HG02981 (cell line): ENCODE measurements at regions not wholly inside any gene's neighbourhood (a gene's known extent, or its start where the extent isn't known, plus 50 kb on each side); places are given as distances from the start of the nearest gene placed in this dataset.
A peak's percentile ranks its signal among the peaks of the same experiment; 100 is the strongest.
"Not testable (repeated sequence)": the region's sequence is repeated elsewhere in the genome, so short reads cannot be mapped to it uniquely, and the experiment has no call there.

Source experiments
- ATAC-seq: cut with Tn5 transposase; IDR thresholded peaks from one replicate; pipeline ENCODE4 v1.9.1; 2021; ENCODE audit warnings: mild to moderate bottlenecking, moderate library complexity; ENCODE audit not compliant: unreplicated experiment

DNA sequence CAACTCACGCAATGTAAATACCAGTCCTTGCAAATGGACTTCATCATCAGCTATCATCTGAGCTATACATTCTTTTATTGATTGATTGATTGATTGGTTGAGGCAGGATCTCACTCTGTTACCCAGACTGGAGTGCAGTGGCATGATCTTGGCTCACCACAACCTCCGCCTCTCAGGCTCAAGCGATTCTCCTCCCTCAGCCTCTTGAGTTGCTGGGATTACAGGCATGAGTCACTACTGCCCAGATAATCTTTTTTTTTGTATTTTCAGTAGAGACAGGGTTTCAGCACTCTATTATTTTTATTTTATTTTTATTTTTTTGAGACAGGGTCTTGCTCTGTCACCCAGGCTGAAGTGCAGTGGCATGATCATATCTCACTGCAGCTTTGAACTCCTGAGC is 369.5 kb downstream of the MAT2B start:
- not testable (repeated sequence) for ATAC-seq

DNA sequence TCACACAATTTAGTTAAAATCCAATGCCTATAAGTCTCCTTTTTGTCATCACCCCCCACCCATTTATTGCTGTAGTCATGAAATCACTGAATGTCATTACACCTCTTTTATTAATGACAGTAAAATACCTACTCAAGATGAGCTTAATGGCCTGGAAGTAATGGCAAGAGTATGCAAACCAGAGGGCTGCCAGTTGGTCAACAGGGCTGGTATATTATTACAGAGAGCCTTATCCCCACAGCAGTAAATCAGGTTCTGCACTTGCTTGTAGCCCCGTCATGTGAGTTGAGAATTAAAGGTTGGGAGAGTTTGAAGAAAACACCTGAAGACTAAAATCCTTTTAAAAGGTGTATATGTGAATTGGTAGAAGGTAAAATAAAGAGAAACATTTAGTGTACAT is 372.4 kb downstream of the MAT2B start:
- ATAC-seq, result no peak

DNA sequence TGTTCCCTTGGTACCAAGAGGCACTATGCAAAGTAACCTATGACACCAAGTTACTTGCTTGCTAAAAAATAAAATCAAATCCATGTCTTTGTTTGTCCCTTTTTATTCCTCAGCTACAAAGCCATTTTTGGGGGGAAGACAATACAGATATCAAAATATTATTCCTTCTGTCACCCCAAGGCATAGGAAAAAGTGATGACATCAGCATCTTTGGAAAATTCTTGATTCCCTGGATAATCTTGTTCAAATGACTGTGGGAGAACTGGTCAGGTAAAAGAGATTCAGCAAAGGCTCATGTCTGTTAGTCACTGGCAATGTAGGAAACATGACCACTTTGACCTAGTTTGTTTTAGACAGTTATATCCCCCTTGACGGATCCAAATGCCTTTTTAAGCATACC is 373.1 kb downstream of the MAT2B start:
- ATAC-seq, result no peak

DNA sequence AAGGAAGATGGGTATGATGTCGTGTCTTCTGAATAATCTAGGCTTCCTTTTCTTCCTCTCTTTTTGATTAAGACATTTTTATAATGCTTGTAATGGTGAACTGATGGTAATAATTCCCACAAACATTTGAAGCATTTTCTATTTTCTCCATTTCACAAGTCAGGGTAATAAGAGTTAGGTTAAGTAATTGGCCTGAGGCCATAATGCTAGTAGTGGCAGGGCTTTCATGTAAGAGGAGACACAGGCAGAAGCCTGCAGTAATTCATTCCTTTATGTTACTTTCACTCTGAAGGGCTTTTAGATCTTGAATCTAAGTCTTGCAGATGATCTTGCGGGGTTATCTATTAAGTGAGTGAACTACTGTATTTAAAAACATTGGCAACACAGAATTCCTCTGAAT is 374.9 kb downstream of the MAT2B start:
- ATAC-seq, result no peak

DNA sequence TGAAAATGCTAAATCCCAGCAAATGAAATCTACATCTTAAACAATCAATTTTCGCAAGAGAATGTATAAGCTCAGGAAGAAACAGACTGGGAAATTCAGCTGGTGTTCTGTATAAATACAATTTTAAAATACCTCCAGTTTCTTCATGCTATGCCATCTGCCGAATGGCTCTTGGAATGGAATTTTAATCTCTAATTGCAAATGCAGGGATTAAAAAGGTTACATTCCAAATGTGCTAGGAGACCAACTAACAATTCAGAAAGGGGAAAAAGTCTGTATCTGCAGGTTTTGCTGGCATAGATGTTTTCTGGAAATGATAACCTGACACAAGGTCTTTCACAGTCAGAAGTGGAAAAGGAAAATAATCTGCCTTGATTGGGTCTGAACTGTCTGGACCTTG is 379.7 kb downstream of the MAT2B start:
- no peak for ATAC-seq

DNA sequence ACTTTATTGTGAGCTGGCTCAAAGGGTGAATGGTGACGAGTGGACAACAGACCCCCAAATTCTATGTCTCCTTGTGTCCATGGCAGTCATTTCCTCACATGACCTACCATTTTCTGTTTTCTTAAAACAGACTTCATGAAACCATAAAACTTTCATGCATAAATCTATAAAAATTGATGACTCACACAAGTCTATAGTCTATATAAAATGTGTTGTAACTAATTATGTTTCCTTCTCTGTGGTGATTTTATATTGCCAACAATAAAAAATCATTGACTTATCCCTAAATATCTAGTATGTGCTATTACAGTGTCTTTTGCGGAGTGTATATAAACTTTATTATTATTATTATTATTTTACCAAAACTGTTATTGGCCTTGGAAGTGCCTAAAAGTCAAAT is 382.4 kb downstream of the MAT2B start:
- no peak for ATAC-seq

DNA sequence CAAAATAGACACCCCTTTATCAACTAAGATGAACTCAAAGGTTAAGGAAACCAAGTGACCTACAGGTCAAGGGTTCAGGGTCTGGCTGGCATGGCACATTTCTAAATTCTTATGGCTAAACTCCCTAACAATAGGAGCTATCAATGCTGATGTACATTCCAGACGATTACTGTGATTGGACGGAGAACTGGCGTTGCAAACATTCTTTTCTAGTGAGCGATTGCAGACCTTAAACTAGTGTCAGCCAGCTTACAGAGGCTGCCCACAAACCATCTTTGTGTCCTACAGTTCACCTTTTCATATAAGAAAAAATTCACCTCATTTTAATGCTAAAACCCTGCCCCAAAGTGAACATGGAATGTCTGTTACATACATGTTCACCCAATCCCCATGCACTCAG is 382.9 kb downstream of the MAT2B start:
- no peak for ATAC-seq

DNA sequence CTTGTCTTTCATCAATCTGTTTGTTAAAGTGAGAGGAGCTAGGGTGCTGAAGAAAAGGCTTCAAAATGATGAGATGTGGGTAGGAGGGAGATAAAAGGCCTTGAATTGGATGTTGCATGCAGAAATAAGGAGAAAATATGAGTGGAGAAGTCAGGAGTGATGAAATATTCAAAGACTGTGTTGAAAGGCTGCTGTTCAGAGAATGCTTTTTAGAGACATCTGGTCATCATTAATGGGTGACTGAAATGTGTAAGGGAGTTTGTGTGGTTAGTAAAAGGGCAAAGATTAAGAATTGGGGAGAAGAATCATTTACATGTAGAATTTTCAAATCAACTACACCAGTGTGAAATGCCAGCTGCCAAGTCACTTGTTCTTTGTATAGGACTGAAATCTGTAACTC is 383.9 kb downstream of the MAT2B start:
- ATAC-seq, result no peak

DNA sequence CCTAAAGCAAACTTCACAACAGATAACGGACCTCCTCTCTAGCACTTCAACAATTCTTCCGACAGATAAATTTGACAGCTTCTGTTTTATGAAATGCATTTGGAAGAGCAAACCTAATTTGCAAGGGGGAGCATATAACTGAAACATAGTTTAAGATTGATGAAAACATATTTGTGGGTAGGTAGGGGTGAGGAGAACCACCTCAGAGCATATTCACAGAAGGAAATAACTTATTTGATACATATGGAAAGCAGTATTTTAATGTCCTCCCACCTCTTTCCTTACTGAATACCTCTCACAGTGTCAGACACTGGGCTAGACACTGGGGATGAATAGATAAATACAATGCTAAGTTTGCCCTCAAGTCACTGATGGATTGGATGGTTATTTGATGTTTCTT is 384.8 kb downstream of the MAT2B start:
- ATAC-seq, result no peak

DNA sequence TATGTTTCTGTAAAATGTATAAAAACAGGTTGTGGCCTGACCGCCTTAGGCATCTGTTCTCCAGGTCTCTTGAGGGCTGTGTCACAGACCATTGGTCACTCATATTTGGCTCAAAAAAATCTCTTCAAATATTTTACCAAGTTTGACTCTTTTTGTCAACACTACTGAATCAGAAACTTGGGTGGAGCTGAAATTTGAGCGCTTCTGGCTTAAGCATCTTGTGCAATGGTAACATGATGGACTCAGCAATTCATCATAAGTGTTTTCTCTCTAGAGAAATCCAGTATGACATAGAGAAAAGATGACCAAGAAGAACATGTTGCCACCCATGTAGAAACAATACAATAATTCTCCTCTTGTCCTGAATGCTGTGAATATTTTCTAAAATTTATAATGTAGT is 387.9 kb downstream of the MAT2B start:
- ATAC-seq, result no peak

DNA sequence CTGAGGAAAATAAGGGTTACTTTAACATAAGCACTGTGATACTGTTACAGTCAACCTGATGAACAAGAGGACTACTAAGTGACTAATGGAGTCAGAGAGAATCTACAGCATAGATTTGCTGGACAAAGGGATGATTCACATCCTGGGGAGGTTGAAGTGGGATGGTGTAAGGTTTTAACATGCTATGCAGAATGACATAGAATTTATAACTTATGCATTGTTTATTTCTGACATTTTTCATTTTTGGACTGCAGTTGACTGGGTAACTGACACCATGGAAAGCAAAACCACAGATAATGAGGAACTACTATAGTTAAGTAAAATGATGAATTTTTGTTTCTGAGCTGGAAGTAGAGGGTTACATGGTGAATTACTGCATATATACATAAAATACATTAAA is 389.2 kb downstream of the MAT2B start:
- ATAC-seq, result no peak

DNA sequence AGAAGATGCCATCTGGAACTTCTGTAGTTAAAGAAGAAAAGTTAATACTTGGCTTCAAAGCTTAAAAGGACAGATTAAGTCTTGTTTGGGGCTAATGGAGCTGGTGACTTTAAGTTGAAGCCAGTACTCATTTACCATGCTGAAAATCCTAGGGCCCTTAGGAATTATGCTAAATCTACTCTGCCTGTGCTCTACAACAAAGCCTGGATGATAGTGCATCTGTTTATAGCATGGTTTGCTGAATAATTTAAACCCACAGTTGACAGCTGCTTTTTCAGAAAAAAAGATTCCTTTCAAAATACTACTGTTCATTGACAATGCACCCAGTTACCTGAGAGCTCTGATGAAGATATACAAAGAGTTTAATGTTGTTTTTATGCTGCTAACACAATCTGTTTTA is 393.5 kb downstream of the MAT2B start:
- ATAC-seq, result no peak

DNA sequence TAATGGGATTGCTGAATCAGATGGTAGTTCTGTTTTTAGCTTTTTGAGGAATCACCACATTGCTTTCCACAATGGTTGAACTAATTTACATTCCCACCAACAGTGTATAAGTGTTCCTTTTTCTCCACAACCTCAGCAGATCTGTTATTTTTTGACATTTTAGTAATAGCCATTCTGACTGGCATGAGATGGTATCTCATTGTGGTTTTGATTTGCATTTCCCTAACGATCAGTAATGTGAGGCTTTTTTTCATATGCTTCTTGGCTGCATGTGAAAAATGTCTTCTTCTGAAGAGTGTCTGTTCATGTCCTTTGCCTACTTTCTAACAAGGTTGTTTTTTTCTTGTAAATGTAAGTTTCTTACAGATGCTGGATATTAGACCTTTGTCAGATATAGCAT is 402.4 kb downstream of the MAT2B start:
- ATAC-seq, result peak; percentile 45

DNA sequence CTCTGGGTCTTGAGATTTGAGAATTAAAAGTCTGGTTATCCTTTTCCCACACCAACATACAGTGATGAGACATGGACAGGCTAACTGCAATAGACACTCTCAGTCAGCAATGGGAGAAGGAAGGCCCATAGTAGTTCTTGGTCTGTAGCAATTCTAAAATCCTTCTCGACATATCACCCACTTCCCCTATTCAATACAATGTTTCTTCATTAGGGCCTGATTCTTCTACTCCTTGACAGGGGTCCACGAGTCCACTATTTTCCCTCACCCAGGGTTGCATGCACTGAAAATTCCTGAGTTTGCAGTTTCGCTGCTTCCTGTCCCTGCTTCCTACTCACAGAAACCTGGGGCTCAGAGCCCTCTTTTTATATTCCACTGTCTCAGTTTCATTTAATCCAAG is 402.8 kb downstream of the MAT2B start:
- peak; percentile 27 for ATAC-seq

DNA sequence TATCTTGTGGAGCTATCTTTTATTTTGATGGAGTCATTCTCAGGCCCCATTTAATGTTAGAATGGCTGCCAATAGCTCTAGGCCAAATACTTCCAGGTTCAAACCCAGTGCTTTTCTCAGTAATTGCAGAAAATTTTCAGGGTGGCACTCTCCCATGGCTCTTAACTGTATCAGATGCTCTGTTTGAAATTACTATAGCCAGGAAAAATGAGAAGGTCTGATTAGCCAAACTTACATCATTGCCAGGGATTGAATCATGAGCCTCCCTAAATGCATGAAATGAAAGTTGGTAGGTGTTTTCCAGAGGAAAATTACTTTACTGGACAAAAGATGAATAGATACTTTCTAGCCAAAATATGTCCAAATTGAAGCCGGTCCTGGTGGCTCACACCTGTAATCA is 404.8 kb downstream of the MAT2B start:
- no peak for ATAC-seq

DNA sequence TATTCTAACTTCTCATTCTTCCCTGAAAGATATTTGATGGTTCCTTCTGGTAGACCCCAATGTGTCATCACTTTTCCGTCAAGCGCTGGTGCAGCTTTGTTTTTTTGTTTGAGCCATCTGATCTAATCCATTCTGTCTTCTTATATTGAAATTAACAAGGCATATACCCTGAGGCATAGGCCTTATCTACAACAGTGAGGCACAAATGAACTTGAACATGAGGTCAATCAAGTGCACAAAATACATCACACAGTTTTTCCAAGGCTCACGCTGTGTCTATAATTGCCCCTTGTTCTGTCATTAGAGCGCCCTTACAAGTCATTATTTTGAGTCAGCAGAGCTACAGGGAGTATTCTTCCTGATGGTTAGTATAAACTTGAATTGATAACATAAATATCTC is 406.6 kb downstream of the MAT2B start:
- no peak for ATAC-seq

DNA sequence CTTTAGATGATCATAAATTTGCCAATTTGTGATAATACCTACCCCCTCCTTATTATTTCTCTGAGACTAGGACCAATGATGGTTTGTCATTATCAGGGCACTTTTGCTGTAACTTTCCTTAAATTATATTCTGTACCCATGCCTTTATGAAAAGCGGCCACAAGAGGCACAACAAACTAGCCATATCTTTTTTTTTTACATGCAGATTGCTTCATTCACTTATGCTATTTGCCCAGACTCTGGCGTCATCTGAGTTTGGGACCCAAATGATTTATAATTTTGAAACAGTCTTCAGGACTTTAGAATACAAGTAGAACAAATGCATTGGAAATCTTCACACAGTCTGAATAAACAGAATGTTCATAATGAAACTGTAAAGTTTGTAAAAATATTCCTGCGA is 408.1 kb downstream of the MAT2B start:
- no peak for ATAC-seq

DNA sequence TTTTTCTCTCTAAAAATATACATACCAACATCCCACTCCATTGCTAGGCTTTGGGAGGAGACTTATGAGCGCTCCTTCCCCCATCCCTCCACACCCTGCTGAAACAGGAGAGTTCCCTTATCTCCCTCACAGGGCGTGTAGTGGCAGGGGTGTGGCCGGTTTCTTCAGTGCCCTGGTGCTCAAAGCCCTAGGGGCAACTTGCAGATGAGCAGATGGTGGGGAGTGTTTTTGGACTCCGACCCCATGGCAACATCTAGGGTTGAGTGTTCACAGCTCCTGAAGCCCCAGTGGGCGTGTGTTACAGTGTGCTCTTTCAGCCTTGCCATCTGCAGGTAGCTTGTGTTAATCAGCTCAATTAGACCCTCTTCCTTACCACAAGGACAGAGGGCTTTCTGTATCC is 409.5 kb downstream of the MAT2B start:
- ATAC-seq, result peak; percentile 35

DNA sequence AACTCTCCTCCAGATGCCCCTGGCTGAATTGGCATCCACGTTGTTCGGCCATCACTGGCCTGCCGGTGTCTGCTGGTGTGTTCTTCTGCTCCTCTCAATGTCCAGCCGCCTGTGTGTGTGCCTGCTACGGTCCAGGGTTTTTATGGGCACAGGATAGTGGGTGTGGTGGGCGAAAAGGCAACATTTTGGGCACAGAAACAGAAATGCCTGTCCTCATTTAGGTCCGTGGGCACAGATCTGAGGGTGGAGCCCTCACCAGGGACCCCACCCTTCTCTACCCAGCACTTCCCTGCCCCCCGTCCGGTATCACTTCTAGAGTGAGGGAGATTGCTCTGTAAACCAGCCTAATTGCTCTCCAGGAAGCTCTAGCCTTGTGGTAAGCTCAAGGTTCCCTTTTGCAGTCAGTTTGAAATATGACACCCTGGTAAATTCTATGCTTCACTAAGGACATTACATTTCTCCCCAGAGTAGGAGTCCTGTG is 410.1 kb downstream of the MAT2B start:
- ATAC-seq, result peak; percentile 71

DNA sequence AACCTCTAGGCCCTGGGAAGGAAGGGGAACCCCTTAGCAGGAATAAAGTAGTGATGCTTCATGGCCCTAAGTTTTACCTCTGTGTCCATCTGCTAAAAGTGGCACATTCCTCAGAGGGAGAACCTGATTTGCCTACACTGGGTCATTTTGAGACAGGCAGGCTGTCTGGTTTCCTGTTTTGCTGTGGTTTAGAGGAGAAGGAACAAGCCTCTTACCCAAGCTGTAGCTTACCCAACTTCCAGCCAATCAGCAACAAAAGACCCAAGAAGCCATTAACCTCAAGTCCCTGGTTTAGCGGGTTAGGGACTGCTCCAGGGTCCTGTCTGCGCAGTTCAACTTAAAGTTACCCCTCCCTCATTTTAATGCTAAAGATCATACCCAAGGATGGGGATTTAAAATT is 411.0 kb downstream of the MAT2B start:
- ATAC-seq, result peak; percentile 85

DNA sequence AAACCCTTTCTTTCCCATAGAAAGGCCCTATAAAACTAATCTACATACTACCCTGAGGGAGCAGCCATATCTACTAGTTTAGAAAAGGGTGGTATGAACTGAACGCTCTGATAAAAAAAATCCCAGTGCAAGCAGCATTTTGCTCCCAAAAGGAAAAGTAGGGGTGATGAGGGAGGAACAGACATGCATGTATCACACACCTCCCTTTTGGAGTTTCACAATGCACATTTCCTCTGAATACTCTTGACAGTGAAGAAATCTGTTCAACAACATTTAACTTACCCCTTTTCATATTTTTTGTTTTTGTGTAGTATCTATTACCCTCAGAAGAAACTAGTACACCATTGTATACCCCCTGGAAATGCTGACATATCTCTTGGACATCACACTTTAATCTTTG is 411.4 kb downstream of the MAT2B start:
- no peak for ATAC-seq

DNA sequence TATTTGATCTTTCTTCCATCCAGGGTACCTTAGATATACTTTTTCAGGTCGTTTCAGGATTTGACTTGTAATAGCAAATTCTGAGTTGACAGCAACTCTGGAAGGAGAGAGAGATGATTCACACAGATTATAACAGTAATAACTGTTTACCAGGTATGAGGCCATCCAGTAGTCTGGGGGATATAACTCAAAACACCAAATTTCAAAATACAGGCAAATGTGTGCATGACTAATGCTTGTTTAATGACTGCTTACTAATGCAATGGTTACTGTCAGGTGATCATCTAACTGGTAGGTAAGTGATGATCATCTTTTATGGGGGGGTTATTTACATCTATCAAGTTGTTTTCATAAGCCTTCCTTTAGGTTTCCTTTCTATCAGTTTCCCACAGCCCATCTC is 412.3 kb downstream of the MAT2B start:
- ATAC-seq, result no peak

DNA sequence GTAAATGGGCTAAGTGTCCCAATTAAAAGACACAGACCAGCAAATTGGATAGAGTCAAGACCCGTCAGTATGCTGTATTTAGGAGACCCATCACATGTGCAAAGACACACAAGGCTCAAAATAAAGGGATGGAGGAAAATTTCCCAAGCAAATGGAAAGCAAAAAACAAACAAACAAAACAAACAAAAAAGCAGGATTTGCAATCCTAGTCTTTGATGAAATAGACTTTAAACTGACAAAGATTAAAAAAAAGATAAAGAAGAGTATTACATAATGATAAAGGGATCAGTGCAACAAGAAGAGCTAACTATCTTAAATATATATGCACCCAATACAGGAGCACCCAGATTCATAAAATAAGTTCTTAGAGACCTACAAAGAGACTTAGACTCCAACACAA is 429.6 kb downstream of the MAT2B start:
- ATAC-seq, result not testable (repeated sequence)

DNA sequence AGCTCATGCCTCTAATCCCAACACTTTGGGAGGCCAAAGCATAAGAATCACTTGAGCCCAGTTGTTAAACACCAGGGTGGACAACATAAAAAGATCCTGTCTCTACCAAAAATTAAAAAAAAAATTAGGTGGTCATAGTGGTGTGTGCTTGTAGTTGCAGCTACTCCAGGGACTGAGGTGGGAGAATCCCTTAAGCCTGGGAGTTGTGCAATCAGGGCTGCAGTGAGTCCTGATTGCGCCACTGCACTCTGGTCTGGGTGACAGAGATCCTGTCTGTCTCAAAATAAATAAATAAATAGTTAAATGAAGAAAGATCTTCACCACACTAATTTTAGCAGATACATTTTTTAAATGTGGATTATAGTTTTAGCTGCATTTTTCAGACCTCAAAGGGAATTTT is 433.2 kb downstream of the MAT2B start:
- no peak for ATAC-seq
